GM18907 (cell line): ENCODE measurements at regions not wholly inside any gene's neighbourhood (a gene's known extent, or its start where the extent isn't known, plus 50 kb on each side); places are given as distances from the start of the nearest gene placed in this dataset.

Experiments
- ATAC-seq: cut with Tn5 transposase; IDR thresholded peaks from one replicate; pipeline ENCODE4 v1.9.1; 2021; ENCODE audit warnings: mild to moderate bottlenecking, moderate library complexity; ENCODE audit not compliant: unreplicated experiment

- no peak for ATAC-seq
Observed at GRCh38 chr5:2610986-2611385, 140.5 kb downstream of the IRX2 start.

DNA sequence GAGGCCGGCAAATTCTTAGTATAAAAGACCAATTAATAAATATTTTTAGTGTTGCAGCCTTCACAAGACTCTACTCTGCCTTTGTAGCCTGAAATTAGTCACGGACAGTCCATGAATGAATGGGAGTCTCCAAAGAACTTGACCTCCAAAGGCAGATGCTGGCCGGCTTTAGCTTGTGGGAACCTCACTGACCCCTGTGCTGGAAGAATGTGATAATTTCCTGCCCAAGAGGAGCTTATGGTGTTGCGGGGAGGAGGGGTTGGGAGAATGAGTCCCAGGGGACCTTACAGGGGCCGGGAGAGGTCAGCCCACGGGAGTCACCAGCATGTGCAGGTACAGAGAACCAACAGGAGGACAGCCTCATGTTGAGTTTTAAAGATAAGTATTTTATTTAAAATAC lies 143.1 kb downstream of the IRX2 start:
- ATAC-seq: no peak

DNA sequence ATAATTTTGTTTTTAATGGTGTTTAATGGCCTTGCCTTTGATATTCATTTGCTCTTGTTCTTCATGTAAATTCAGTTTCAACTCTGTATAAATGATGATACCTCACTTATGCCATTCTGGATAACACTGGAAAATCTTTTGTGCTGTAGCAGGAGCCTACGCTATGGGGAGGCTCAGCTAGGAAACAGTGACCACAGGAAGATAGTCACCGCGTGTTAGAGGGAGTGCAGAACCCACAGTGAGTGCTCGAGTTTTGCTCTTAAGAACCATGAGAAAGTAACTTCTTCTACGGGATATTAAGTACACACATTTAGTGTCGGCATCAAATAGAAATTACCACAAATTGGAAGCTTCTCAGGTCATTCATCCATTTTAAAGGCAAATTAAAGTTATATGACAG lies 143.9 kb downstream of the IRX2 start:
- ATAC-seq: no peak

DNA sequence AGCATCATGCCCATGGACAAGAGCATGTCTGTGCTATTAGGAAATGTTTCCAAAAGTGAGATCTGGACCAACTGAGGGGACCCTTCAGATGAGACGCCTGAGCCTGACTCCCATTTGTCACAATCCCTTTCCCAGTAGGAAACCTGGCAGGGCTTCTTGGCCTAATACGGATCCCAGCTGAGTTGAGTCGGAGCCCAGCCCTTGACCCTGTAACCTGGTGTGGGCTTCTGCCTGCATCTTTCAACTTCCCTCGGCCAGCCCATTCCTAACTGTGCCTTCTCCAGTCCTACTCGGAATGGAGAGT lies 148.3 kb downstream of the IRX2 start:
- ATAC-seq: no peak

GRCh38 chr5:2602451-2603271 lies 148.8 kb downstream of the IRX2 start:
- ATAC-seq: no peak

DNA sequence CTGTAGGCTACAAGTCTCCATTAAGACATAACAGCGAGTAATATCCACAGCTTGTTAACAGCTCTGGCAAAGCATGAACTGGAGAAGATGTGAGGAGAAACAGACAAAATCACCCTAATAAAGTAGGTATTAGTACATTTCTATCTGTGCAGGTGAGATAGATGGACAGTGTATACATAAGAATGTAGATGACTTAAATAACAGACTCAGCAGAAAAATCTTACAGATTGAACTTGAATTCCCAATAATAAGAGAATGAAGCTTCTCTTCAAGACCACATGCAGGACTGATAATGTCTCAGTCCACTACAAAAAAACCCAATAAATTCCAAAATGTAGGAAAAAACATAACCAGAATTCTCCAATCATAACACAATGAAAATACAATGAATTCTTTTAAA lies 153.0 kb downstream of the IRX2 start:
- ATAC-seq: no peak

- ATAC-seq: no peak
Observed at GRCh38 chr5:2594701-2595100, 156.8 kb downstream of the IRX2 start.

- no peak for ATAC-seq
Observed at GRCh38 chr5:2592766-2593165, 158.7 kb downstream of the IRX2 start.

DNA sequence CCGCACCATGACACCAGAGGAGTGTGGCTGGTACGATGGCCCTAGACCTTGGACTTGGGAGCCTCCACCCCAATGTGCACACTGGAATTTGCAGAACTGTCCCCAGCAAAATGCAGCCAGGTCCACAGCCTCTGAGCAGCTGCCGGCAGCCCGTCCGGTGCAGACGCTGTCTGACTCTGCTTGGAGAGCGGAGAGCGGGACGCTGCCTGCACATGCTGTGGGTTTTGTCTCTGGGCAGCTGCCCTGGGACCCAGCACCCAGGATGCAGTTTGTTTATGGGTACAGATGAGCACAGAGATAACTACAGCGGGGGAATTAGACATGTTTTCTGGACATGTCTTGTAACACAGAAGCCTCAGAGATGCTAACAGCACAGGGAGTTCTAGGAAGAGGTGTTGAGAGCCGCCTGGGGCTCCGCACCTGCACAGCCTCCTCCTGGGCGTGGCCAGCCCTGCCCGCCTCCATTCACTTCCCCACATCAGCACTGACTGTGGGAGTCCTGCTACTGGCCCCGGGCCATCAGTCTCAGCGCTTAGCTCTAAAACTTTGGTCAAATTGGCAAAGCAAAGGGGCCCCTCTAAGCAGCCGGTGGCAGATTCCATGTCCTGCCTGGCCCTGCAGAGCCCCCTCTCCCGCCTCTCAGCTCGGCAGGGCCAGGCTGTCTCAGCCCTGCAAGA lies 159.6 kb downstream of the IRX2 start:
- no peak for ATAC-seq

DNA sequence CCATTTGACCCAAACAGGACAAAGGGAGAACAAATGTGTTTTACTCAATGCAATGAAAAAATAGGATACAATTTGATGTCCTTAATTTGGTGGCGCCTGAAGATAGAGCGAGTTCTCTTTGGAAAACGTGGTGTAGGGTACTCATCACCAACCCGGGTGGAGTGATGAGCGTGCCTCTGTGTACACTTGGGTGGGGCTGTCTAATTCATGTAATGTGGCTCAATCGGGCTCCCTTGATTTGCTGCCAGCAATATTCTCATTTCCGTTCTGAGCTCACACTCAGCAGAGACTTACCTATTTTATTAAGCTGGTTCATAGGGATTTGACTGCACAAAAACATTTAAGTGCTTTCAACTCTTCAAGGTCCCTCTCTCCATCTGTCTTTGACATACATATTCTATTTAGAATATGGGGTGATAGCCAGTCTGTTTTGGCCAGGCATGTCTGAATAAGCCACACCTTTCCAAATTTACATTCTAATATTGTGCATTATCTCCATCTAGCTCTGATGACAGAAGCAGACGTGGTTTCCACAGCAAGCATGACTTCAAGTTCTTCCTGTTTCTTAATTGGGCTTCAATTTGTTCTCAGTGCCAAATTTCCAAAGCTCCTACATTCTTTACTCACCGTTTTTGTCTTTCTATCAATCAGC lies 162.5 kb downstream of the IRX2 start:
- no peak for ATAC-seq

DNA sequence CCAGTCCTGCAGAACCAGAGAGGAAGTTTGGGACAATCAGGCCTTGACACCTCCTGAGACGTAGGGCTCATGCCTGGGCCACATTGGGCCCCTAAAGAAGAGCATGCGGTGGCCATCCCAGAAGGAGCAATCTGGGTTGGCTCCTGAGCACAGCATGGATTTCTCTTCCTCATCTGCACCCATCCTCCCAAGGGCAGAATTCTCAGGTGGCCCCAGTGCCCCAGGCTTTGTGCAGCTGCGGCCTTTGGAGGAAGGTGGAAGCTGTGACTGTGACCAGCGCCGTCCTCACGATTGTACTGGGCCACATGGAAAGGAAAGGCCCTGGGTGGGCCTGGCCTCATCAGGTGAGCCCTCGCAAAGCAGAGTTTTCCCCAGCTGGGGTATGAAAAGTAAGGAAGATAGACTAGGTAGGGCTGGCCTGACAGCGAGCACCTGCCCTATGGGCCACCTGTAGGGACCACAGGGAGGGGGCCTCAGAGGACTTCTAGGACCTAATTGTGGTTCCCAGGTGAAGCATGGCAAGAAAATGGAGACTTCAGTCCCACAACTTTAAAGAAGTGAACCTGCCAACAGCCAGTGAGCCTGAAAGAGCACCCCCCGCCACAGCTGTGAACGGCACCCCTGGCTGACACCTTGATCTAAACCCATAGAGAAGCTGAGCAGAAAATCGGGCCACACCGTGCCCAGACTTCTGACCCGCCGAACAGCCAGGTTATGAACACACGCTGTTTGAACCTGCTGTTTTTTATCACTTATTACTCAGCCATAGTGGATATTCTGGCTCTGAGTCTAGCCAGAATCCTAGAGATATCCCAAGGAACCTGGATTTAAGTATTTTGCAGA lies 164.1 kb downstream of the IRX2 start:
- ATAC-seq: no peak

GRCh38 chr5:2586016-2586715 lies 165.3 kb downstream of the IRX2 start:
- ATAC-seq: no peak

DNA sequence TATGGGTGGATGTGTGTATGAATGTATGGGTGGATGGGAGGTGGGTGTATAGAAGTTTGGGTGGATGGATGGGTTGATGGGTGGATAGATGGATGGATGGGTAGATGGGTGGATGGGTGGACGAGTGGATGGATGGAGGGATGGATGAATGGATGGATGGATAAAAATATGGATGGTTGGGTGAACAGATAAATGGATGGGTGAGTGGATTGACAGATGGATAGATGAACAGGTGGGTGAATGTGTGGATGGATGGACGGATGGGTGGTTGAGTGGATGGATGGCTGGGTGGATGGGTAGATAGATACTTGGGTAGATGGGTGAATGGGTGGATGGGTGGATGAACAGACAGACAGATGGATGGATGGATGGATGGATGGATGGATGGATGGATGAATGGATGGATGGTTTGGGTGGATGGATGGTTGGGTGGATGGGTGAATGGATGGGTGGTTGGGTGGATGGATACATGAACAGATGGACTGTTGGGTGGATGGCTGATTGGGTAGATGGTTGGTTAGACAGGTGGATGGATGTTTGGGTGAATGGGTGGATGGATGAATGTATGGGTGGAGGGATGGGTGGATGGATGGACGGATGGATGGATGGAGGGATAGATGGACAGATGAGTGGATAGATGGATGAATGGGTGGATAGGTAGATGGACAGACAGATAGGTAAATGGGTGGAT lies 166.8 kb downstream of the IRX2 start:
- no peak for ATAC-seq

GRCh38 chr5:2582507-2582906 lies 169.0 kb downstream of the IRX2 start:
- ATAC-seq: no peak

GRCh38 chr5:2582106-2582505 lies 169.4 kb downstream of the IRX2 start:
- ATAC-seq: no peak

DNA sequence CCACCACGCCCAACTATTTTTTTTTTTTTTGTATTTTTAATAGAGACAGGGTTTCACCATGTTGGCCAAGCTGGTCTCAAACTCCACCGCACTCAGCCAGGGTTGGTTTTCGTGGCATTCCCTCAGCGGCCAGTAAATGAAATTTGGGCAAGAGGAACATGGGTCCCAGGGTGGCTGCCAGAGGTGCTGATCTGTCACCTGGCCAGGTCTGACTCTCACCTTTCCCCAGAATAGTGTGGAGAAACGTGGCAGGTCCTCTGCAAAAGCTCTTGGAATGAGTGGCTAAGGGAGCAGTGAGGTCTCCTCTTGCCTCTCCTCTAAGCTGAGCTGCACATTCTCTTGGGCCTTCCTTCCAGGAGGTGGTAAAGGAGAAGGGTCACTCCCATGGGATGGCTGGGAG lies 170.1 kb downstream of the IRX2 start:
- no peak for ATAC-seq

- no peak for ATAC-seq
Observed at GRCh38 chr5:2579126-2579525, 172.4 kb downstream of the IRX2 start.

GRCh38 chr5:2577312-2578036 lies 174.0 kb downstream of the IRX2 start:
- no peak for ATAC-seq

- ATAC-seq: no peak
Observed at GRCh38 chr5:2576823-2577222, 174.7 kb downstream of the IRX2 start.
